ENCODE measurements at regions not wholly inside any gene's neighbourhood (a gene's known extent, or its start where the extent isn't known, plus 50 kb on each side); places are given as distances from the start of the nearest gene placed in this dataset.

- DNase-seq, result no peak
Observed at GRCh38 chr9:115169003-115169402, 51.0 kb upstream of the TNC start.

GRCh38 chr9:115170358-115171073 lies 52.6 kb upstream of the TNC start:
- DNase-seq, result peak; percentile 83

GRCh38 chr9:115171921-115172388 lies 54.0 kb upstream of the TNC start:
- DNase-seq, result no peak

- DNase-seq, result no peak
Observed at GRCh38 chr9:115182264-115182663, 64.3 kb upstream of the TNC start.

- no peak for DNase-seq
Observed at GRCh38 chr9:115183436-115183835, 65.5 kb upstream of the TNC start.

GRCh38 chr9:115189686-115190085 lies 71.7 kb upstream of the TNC start:
- peak; percentile 40 for DNase-seq

GRCh38 chr9:115191667-115192066 lies 73.7 kb upstream of the TNC start:
- DNase-seq, result no peak

- no peak for DNase-seq
Observed at GRCh38 chr9:115192280-115192679, 74.3 kb upstream of the TNC start.

- no peak for DNase-seq
Observed at GRCh38 chr9:115192835-115193525, 75.0 kb upstream of the TNC start.

GRCh38 chr9:115193777-115194176 lies 75.8 kb upstream of the TNC start:
- no peak for DNase-seq

GRCh38 chr9:115194216-115194615 lies 76.3 kb upstream of the TNC start:
- no peak for DNase-seq

- peak; percentile 73 for DNase-seq
Observed at GRCh38 chr9:115195912-115196311, 78.0 kb upstream of the TNC start.

- DNase-seq, result no peak
Observed at GRCh38 chr9:115196919-115197318, 79.0 kb upstream of the TNC start.

- DNase-seq, result peak; percentile 77
Observed at GRCh38 chr9:115198001-115198400, 80.0 kb upstream of the TNC start.

GRCh38 chr9:115200711-115201505 lies 83.0 kb upstream of the TNC start:
- DNase-seq, result peak; percentile 82

- DNase-seq, result no peak
Observed at GRCh38 chr9:115202181-115202580, 84.2 kb upstream of the TNC start.

- peak; percentile 97 for DNase-seq
Observed at GRCh38 chr9:115202960-115203751, 85.2 kb upstream of the TNC start.

- peak; percentile 97 for DNase-seq
Observed at GRCh38 chr9:115204904-115205453, 87.0 kb upstream of the TNC start.

- peak; percentile 78 for DNase-seq
Observed at GRCh38 chr9:115207003-115207836, 89.3 kb upstream of the TNC start.

GRCh38 chr9:115208501-115208900 lies 90.5 kb upstream of the TNC start:
- DNase-seq, result peak; percentile 90

- peak; percentile 81 for DNase-seq
Observed at GRCh38 chr9:115209601-115210306, 91.8 kb upstream of the TNC start.

Measured in fibroblast of skin of right biceps (primary cell).